GM06990 (cell line): ENCODE measurements at regions not wholly inside any gene's neighbourhood (a gene's known extent, or its start where the extent isn't known, plus 50 kb on each side); places are given as distances from the start of the nearest gene placed in this dataset.

Experiments used
- DNase-seq: peaks from one replicate; pipeline ENCODE4 v3.0.0-alpha.2; 2011; ENCODE audit not compliant: insufficient read length; ENCODE audit errors: extremely low read depth
- H3K27me3 ChIP-seq: replicated peaks from 2 replicates; pipeline ENCODE4 v1.6.0; 2011; ENCODE audit warnings: low read length; ENCODE audit not compliant: control insufficient read depth, insufficient read depth
- H3K36me3 ChIP-seq: 2 replicates; pipeline ENCODE4 v1.5.1; 2011; ENCODE audit warnings: low read length; ENCODE audit not compliant: control insufficient read depth, insufficient read depth
- H3K4me3 ChIP-seq: replicated peaks from 2 replicates; pipeline ENCODE4 v1.5.1; 2011; ENCODE audit warnings: low read depth, mild to moderate bottlenecking, control low read depth, low read length
- CTCF ChIP-seq: IDR thresholded peaks from 2 replicates; pipeline ENCODE4 v1.5.1; 2011; ENCODE audit warnings: low read length, control low read depth, mild to moderate bottlenecking, inconsistent platforms; ENCODE audit not compliant: insufficient read depth, poor library complexity, severe bottlenecking

GRCh38 chr9:87095951-87096350 lies 148.6 kb upstream of the GAS1 start:
- DNase-seq = no peak
- Histone ChIP-seq H3K36me3 (no peaks in the 10 kb centered on the region), H3K4me3 (no peak overlapping the region), H3K27me3 (no peaks in the 10 kb centered on the region)
- TF ChIP-seq CTCF = no peak

- TF ChIP-seq CTCF = no peak
- Histone ChIP-seq H3K36me3 (no peaks in the 10 kb centered on the region), H3K27me3 (no peaks in the 10 kb centered on the region), H3K4me3 (no peak overlapping the region)
- DNase-seq = no peak
Observed at GRCh38 chr9:87096506-87096905, 149.2 kb upstream of the GAS1 start.

- Histone ChIP-seq H3K4me3 (no peak overlapping the region), H3K27me3 (no peaks in the 10 kb centered on the region), H3K36me3 (no peaks in the 10 kb centered on the region)
- no peak for TF ChIP-seq CTCF
- no peak for DNase-seq
Observed at GRCh38 chr9:87097238-87097637, 149.9 kb upstream of the GAS1 start.

GRCh38 chr9:87099407-87099806 lies 152.1 kb upstream of the GAS1 start:
- H3K4me3 ChIP-seq = no peak overlapping the region
- H3K36me3 ChIP-seq = no peaks in the 10 kb centered on the region
- no peaks in the 10 kb centered on the region for H3K27me3 ChIP-seq
- no peak for DNase-seq
- TF ChIP-seq CTCF = no peak

- no peaks in the 10 kb centered on the region for H3K27me3 ChIP-seq
- no peak for DNase-seq
- no peaks in the 10 kb centered on the region for H3K36me3 ChIP-seq
- no peak overlapping the region for H3K4me3 ChIP-seq
- no peak for TF ChIP-seq CTCF
Observed at GRCh38 chr9:87100001-87100400, 152.7 kb upstream of the GAS1 start.

- TF ChIP-seq CTCF = no peak
- no peaks in the 10 kb centered on the region for H3K27me3 ChIP-seq
- H3K36me3 ChIP-seq = no peaks in the 10 kb centered on the region
- DNase-seq = no peak
- H3K4me3 ChIP-seq = no peak overlapping the region
Observed at GRCh38 chr9:87102126-87102525, 154.8 kb upstream of the GAS1 start.
